ENCODE measurements at regions not wholly inside any gene's neighbourhood (a gene's known extent, or its start where the extent isn't known, plus 50 kb on each side); places are given as distances from the start of the nearest gene placed in this dataset.
"Not testable (repeated sequence)": the region's sequence is repeated elsewhere in the genome, so short reads cannot be mapped to it uniquely, and the experiment has no call there.

GRCh38 chr4:132085105-132085504 is 1064.0 kb upstream of the PCDH10 start:
- DNase-seq (ENCODE audit: low read depth) = no peak

GRCh38 chr4:132094017-132094416 is 1055.1 kb upstream of the PCDH10 start:
- no peak for DNase-seq (ENCODE audit: low read depth)

GRCh38 chr4:132097041-132097440 is 1052.1 kb upstream of the PCDH10 start:
- no peak for DNase-seq (ENCODE audit: low read depth)

- DNase-seq (ENCODE audit: low read depth) = no peak
Measured at GRCh38 chr4:132101526-132101925, 1047.6 kb upstream of the PCDH10 start.

GRCh38 chr4:132108784-132109183 is 1040.3 kb upstream of the PCDH10 start:
- no peak for DNase-seq (ENCODE audit: low read depth)

GRCh38 chr4:132114885-132115284 is 1034.2 kb upstream of the PCDH10 start:
- no peak for DNase-seq (ENCODE audit: low read depth)

- not testable (repeated sequence) for DNase-seq (ENCODE audit: low read depth)
Measured at GRCh38 chr4:132122741-132123140, 1026.4 kb upstream of the PCDH10 start.

- DNase-seq (ENCODE audit: low read depth) = no peak
Measured at GRCh38 chr4:132123870-132124623, 1025.0 kb upstream of the PCDH10 start.

- no peak for DNase-seq (ENCODE audit: low read depth)
Measured at GRCh38 chr4:132124624-132124974, 1024.5 kb upstream of the PCDH10 start.

GRCh38 chr4:132125131-132125530 is 1024.0 kb upstream of the PCDH10 start:
- DNase-seq (ENCODE audit: low read depth) = no peak

GRCh38 chr4:132132433-132132832 is 1016.7 kb upstream of the PCDH10 start:
- DNase-seq (ENCODE audit: low read depth) = no peak

GRCh38 chr4:132169660-132170059 is 979.4 kb upstream of the PCDH10 start:
- DNase-seq (ENCODE audit: low read depth) = no peak

- DNase-seq (ENCODE audit: low read depth) = no peak
Measured at GRCh38 chr4:132180020-132180427, 969.1 kb upstream of the PCDH10 start.

- DNase-seq (ENCODE audit: low read depth) = no peak
Measured at GRCh38 chr4:132195176-132195575, 953.9 kb upstream of the PCDH10 start.

GRCh38 chr4:132203618-132204017 is 945.5 kb upstream of the PCDH10 start:
- no peak for DNase-seq (ENCODE audit: low read depth)

- no peak for DNase-seq (ENCODE audit: low read depth)
Measured at GRCh38 chr4:132214519-132214918, 934.6 kb upstream of the PCDH10 start.

- no peak for DNase-seq (ENCODE audit: low read depth)
Measured at GRCh38 chr4:132218406-132218805, 930.7 kb upstream of the PCDH10 start.

- peak; percentile 28 for DNase-seq (ENCODE audit: low read depth)
Measured at GRCh38 chr4:132227151-132227856, 921.8 kb upstream of the PCDH10 start.

- peak; percentile 45 for DNase-seq (ENCODE audit: low read depth)
Measured at GRCh38 chr4:132227857-132228165, 921.3 kb upstream of the PCDH10 start.

GRCh38 chr4:132228676-132229075 is 920.4 kb upstream of the PCDH10 start:
- DNase-seq (ENCODE audit: low read depth) = no peak

GRCh38 chr4:132230025-132230424 is 919.1 kb upstream of the PCDH10 start:
- no peak for DNase-seq (ENCODE audit: low read depth)

- no peak for DNase-seq (ENCODE audit: low read depth)
Measured at GRCh38 chr4:132238697-132239096, 910.4 kb upstream of the PCDH10 start.

GRCh38 chr4:132240081-132240480 is 909.0 kb upstream of the PCDH10 start:
- no peak for DNase-seq (ENCODE audit: low read depth)

GRCh38 chr4:132245319-132245718 is 903.8 kb upstream of the PCDH10 start:
- DNase-seq (ENCODE audit: low read depth) = no peak

Measured in RPMI7951 (cell line).